Prostate gland (tissue), 2 donors: ENCODE measurements at regions not wholly inside any gene's neighbourhood (a gene's known extent, or its start where the extent isn't known, plus 50 kb on each side); places are given as distances from the start of the nearest gene placed in this dataset.

Experiments used
- DNase-seq: peaks from one replicate; pipeline ENCODE4 v3.0.0-alpha.2; 2019; ENCODE audit warnings: low spot score
- H3K27ac ChIP-seq, 2 donors: fragments of 200-600 bp; sonication (generic); 2 replicates each; pipeline ENCODE4 v1.5.1; 2017 to 2019
- H3K27me3 ChIP-seq: fragments of 200-600 bp; sonication (generic); replicated peaks from 2 replicates; pipeline ENCODE4 v1.5.1; 2019; ENCODE audit not compliant: insufficient read depth
- H3K36me3 ChIP-seq, 2 donors: fragments of 200-600 bp; sonication (generic); 1 replicate in 1 of 2; 2 replicates in 1 of 2; pipeline versions ENCODE4 v1.5.1 to v1.8.1; 2017 to 2019
- H3K4me1 ChIP-seq: fragments of 200-600 bp; sonication (generic); replicated peaks from 2 replicates; pipeline ENCODE4 v1.5.1; 2019
- H3K4me3 ChIP-seq, 2 donors: fragments of 200-600 bp; sonication (generic); 2 replicates each; pipeline ENCODE4 v1.5.1; 2017 to 2019
- H3K9me3 ChIP-seq: fragments of 200-600 bp; sonication (generic); 2 replicates; pipeline ENCODE4 v1.5.1; 2017
- CTCF ChIP-seq, 4 experiments: fragments of 200-600 bp in 2 of 4; fragments of 450-650 bp in 2 of 4; sonication (generic) in 2 of 4; IDR thresholded peaks; 1 replicate in 3 of 4; 2 replicates in 1 of 4; pipeline ENCODE4 v1.5.1; 2016 to 2019; ENCODE audit warnings: antibody characterized with exemption in 4 of 4, mild to moderate bottlenecking in 2 of 4, moderate library complexity in 2 of 4
- POLR2A ChIP-seq: fragments of 450-650 bp; IDR thresholded peaks from one replicate; pipeline ENCODE4 v1.6.1; 2016; ENCODE audit warnings: antibody characterized with exemption, mild to moderate bottlenecking
- POLR2AphosphoS5 ChIP-seq: sonication (generic); formaldehyde crosslinking; IDR thresholded peaks from one replicate; pipeline ENCODE4 v1.6.1; 2017; ENCODE audit warnings: antibody characterized with exemption
- WGBS: methylation state at CpG from one replicate; pipeline ENCODE4 v1.1.5; 2018; 5-methylcytosine and 5-hydroxymethylcytosine counted together
- intact Hi-C: fragments of 100-400 bp; cut with DNase I; formaldehyde crosslinking; loops from one replicate; pipeline ENCODE4 v1.14.2; 2022

- intact Hi-C loops = no loop called here
- no peaks in the 10 kb centered on the region for H3K27me3 ChIP-seq
- H3K4me3 ChIP-seq = no peak overlapping the region
- no peak for DNase-seq
- WGBS = 56% methylated on average over 5 of the region's 5 CpGs
- H3K9me3 ChIP-seq = no peaks in the 10 kb centered on the region
- no peak overlapping the region for H3K27ac ChIP-seq
- no peaks in the 10 kb centered on the region for H3K36me3 ChIP-seq
- TF ChIP-seq POLR2AphosphoS5 (no peak), CTCF (IDR thresholded peaks at IDR 0.05) (no peak), POLR2A (no peak)
- H3K4me1 ChIP-seq = no peaks in the 10 kb centered on the region
Observed at GRCh38 chr5:128591598-128592455, 53.8 kb upstream of the FBN2 start.

- intact Hi-C loops = no loop called here
- DNase-seq = no peak
- Histone ChIP-seq H3K4me3 (no peak overlapping the region), H3K4me1 (no peaks in the 10 kb centered on the region), H3K27ac (no peak overlapping the region), H3K27me3 (no peaks in the 10 kb centered on the region), H3K36me3 (no peaks in the 10 kb centered on the region), H3K9me3 (no peaks in the 10 kb centered on the region)
- no peak for TF ChIP-seq CTCF (IDR thresholded peaks at IDR 0.05)
- TF ChIP-seq POLR2A = no peak
- TF ChIP-seq POLR2AphosphoS5 = no peak
- WGBS = 30% methylated on average over 4 of the region's 4 CpGs
Observed at GRCh38 chr5:128596071-128596470, 58.0 kb upstream of the FBN2 start.

GRCh38 chr5:128597156-128597555 lies 59.1 kb upstream of the FBN2 start:
- Histone ChIP-seq H3K27me3 (no peaks in the 10 kb centered on the region), H3K36me3 (no peaks in the 10 kb centered on the region), H3K4me3 (no peak overlapping the region), H3K4me1 (no peaks in the 10 kb centered on the region), H3K27ac (no peak overlapping the region), H3K9me3 (no peaks in the 10 kb centered on the region)
- WGBS = 71% methylated on average over 3 of the region's 3 CpGs
- intact Hi-C loops = no loop called here
- TF ChIP-seq CTCF (IDR thresholded peaks at IDR 0.05) (no peak), POLR2A (no peak), POLR2AphosphoS5 (no peak)
- no peak for DNase-seq

- Histone ChIP-seq H3K36me3 (no peaks in the 10 kb centered on the region), H3K9me3 (no peaks in the 10 kb centered on the region), H3K27ac (no peak overlapping the region), H3K4me1 (no peaks in the 10 kb centered on the region), H3K27me3 (no peaks in the 10 kb centered on the region), H3K4me3 (no peak overlapping the region)
- no peak for DNase-seq
- WGBS = 73% methylated on average over 4 of the region's 4 CpGs
- TF ChIP-seq CTCF (IDR thresholded peaks at IDR 0.05) = no peak
- TF ChIP-seq POLR2A = no peak
- TF ChIP-seq POLR2AphosphoS5 = no peak
- intact Hi-C loops = no loop called here
Observed at GRCh38 chr5:128613128-128613527, 75.1 kb upstream of the FBN2 start.

- H3K4me3 ChIP-seq = no peak overlapping the region
- H3K27ac ChIP-seq = no peak overlapping the region
- no peaks in the 10 kb centered on the region for H3K27me3 ChIP-seq
- no peaks in the 10 kb centered on the region for H3K36me3 ChIP-seq
- DNase-seq = no peak
- no peaks in the 10 kb centered on the region for H3K9me3 ChIP-seq
- no peaks in the 10 kb centered on the region for H3K4me1 ChIP-seq
- intact Hi-C loops = no loop called here
- no peak for TF ChIP-seq CTCF (IDR thresholded peaks at IDR 0.05)
- TF ChIP-seq POLR2A = no peak
- TF ChIP-seq POLR2AphosphoS5 = no peak
Observed at GRCh38 chr5:128613766-128614165, 75.7 kb upstream of the FBN2 start.
